Hematopoietic multipotent progenitor cell treated with erythropoietin and hydrocortisone succinate and interleukin-3 and kit ligand, for 8 days (in vitro differentiated cells): ENCODE measurements at regions not wholly inside any gene's neighbourhood (a gene's known extent, or its start where the extent isn't known, plus 50 kb on each side); places are given as distances from the start of the nearest gene placed in this dataset.
"Not testable (repeated sequence)": the region's sequence is repeated elsewhere in the genome, so short reads cannot be mapped to it uniquely, and the experiment has no call there.

ENCODE experiments used
- DNase-seq: peaks from one replicate; pipeline ENCODE4 v3.0.0-alpha.2; 2015

DNA sequence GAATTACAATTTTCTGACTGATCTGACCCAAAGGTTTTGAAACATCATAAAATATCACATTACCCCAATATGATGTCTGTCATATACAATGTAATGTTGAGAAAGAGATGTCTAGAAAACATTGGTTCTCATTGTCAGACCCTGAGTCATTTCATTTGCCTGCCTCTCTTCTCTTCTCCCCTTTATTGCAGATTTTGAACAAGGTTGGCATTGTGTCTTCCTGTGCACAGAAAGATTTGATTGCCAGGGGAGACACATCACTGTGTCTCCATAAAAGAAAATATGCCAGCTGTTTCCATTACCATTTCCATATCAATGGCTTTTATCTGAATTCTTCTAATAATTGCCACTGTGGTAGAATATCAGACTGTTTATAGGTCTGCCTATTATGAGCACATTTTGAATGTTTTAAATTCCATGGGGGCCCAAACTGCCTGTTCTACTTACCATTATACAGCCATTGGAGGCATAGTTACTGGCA, 65.6 kb downstream of the IFI44 start:
- DNase-seq, result no peak

GRCh38 chr1:78716186-78716585, 66.6 kb downstream of the IFI44 start:
- DNase-seq, result no peak

DNA sequence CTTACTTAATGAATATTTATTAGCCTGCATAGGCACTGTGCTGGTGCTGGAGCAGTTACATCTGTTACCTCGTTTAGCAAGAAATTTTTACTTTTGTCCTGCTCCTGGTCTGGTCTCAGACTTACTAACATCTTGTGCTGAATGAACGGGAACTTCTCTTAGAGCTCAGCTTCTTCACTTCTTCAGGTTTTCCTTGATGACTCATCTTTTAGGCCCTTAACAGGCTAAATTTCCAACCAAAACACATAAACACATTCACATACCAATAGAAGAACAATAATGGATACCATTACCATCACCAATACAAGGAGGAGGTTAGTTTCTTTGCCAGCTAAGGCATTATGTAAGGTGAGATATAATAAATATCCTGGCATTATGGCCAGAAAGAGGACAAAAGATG, 68.9 kb downstream of the IFI44 start:
- no peak for DNase-seq

DNA sequence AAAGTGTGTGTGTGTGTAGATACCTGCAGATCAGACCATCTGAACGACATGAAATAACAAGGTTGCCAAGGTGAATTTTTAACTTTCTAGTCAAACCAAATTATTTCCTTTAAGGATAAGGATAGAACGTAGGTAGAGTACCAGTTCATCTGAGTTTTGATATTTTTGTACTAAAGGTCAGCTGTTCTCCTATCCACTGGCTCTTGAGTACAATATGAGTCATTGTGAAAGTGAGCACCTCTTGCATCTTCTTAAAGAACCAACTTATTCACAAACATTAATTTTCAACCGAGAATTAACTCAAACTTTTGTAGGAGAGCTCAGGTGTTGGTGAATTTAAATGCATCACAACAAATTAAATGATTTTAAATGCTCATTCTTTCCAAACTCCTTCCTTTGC, 71.5 kb downstream of the IFI44 start:
- DNase-seq, result no peak

GRCh38 chr1:78722105-78722504, 72.5 kb downstream of the IFI44 start:
- no peak for DNase-seq

DNA sequence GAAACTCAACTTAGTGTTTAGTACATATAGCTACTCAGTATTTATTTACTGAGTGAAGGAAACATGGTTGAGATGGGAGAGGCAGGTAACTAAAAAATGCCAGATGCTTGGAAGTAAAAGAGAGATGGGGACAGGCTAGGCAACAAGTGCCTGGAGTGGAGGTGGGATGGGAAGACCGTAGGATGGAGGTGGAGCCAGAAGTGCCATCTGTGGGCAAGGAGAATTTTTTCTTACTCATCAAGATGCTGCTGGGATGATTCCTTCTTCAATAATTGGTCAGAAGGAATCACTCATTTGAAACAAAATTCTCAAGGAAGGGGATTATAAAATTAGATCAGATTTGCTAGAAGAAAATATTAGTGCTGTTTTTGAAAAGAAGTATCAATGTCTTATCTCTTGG, 72.9 kb downstream of the IFI44 start:
- DNase-seq, result no peak

- DNase-seq, result no peak
These were observed 73.3 kb downstream of the IFI44 start for GRCh38 chr1:78722947-78723346.

- no peak for DNase-seq
These were observed 77.1 kb downstream of the IFI44 start for GRCh38 chr1:78726686-78727085.

GRCh38 chr1:78728359-78728758, 78.7 kb downstream of the IFI44 start:
- no peak for DNase-seq

DNA sequence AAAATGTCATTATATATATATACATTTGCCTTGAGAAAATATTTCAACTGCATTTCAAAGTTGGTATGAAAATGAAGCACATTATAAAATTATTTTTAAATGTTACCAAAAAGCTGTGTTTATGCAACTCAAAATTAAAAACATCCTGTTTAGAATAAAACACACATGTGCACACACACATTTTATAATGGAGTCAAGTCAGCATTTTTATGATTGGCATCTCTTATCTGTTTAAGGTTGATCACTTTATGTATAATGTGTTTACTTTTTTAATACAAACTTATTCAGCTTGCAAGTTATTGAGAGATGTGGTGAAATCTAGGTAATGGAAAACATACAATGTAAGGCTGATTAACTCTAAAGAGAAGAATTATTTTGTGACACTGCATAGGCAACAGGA, 80.4 kb downstream of the IFI44 start:
- DNase-seq, result no peak

GRCh38 chr1:78731674-78732073, 82.0 kb downstream of the IFI44 start:
- no peak for DNase-seq

DNA sequence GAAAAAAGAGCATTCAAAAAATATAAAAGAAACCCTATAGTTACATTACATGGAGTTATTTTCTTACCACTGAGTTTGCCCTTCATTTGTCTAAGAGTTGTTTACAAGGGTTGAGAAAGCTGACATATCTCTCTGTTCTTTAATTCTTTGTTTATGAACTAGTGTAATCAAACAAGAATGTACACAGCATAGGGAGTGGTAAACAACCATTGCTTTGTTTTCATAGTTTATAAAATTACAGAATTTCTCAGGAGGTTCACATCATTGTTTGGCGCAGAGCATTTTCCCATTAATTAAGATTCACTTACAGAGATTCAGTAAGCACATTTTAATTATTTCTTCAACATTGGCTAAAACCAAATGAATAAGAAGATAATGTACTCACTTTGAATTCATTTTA, 87.6 kb downstream of the IFI44 start:
- DNase-seq, result no peak

- DNase-seq, result no peak
These were observed 94.0 kb downstream of the IFI44 start for GRCh38 chr1:78743626-78744025.

DNA sequence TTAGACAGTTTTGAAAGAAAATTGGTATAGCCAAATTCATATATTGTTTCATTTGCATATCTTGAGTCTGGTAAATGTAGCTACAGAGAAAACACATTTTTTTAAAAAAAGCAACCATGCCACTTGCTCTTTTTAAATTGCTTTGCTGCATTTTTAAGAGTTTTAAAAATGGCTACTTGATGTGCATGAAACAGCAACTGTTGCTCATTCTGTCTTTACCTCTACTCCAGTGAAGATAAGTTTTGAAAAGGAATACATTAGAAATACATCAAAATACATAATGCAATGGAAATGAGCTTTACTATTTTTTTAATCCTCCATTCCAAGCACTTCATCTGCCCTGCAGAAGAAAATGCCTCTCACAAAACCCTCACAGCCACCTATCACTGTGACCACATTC, 95.5 kb downstream of the IFI44 start:
- DNase-seq, result no peak

DNA sequence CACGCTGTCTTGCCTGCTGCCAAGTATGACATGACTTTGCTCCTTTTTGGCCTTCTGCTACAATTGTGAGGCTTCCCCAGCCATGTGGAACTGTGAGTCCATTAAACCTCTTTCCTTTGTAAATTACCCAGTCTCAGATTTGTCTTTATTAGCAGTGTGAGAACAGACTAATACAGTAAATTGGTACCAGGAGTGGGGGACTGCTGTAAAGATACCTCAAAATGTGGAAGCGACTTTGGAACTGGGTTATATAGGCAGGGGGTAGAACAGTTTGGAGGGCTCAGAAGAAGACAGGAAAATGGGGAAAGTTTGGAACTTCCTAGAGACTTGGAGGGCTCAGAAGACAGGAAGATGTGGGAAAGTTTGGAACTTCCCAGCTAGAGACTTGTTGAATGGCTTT, 104.0 kb downstream of the IFI44 start:
- DNase-seq, result not testable (repeated sequence)

- no peak for DNase-seq
These were observed 106.4 kb downstream of the IFI44 start for GRCh38 chr1:78755986-78756385.

DNA sequence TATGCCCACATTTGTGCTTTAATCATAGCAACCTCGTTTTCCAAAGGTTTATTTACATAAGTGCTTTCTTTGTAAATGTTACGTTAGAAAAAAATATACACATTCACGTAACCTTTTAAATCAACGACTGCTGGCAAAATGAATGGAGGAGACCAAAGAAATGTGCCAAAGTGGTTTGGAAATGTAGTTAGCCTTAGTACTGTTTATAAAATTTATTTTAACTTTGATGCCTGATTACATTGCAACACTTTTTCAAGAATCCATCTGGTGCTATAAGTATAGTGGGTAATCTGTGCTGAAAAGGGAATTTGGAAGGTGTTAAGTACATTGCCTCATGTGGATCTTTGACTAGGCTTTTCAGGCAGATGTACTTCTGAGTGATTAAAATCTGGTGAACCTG, 108.9 kb downstream of the IFI44 start:
- DNase-seq, result no peak

DNA sequence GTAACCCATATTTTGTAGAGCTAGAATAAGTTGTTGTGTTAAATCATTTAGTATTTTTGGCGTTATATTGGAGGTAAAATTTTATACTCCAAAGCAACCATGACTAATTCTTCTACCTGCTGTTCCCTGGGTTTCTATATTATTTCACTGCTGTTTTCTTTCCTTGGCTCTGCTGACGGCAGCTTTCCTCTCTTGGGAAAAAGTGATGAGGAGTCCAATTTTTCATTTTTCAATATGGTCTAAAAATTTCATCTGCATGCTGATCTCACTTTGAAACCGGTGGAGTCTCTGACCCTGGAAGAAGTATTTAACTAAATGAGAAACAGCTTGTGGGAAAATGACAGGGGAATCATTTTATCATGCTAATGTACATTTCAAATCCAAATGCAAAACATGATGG, 110.2 kb downstream of the IFI44 start:
- no peak for DNase-seq

DNA sequence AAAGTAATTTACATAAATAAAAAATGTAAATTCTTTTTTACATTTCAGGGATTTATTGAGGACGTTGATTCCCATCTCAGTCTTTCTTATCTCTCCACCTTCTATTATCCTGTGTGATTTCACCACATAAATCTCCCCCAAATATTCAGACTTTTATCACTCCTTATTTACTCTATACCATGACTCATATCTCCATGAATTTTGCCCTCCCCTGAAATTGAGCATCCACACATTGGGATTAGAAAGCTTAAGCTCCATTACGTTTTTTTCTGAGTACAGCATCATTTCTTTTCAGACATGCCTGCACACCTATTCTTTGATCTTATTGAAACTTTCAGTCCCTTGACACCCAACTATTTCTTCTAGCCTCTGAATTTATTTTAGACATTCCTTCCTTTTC, 111.2 kb downstream of the IFI44 start:
- no peak for DNase-seq

DNA sequence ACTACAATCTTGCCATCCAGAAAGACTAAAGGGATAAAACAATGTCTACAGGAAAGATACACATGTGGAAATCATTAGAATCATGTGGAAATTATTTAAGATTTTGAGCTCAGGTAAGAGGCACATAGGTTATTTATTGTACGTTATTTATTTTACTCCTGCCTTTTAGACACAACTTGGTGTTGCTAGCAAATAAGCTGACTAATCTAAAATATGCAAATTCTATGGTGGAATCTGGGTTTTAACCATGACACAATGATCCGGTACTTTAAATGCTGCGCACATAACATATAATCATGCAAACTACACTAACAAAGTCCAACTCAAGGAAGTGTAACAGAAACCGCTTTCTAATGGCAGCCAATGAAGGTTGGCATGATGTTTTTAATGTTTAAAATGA, 112.5 kb downstream of the IFI44 start:
- no peak for DNase-seq

GRCh38 chr1:78765489-78765888, 115.9 kb downstream of the IFI44 start:
- DNase-seq, result no peak

- no peak for DNase-seq
These were observed 130.2 kb downstream of the IFI44 start for GRCh38 chr1:78779831-78780230.

DNA sequence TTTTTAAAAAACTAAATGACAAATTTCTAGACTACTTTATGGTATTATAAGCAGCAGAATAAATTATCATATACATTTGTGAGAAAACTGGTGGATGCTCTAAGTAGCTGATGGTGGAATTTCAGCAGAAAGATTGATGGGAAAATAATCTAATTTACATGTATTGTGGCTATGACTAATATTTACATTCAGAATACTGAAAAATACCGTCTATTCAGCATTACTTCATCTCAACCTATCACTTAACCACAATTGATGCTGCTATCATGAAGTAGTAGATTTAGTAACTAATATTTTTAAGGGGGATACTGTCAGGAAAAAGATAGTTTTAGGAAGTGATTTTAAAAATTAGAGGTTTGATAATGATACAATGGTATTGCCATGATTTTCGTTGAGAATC, 137.9 kb downstream of the IFI44 start:
- DNase-seq, result no peak

GRCh38 chr1:78790174-78790573, 140.5 kb downstream of the IFI44 start:
- no peak for DNase-seq

DNA sequence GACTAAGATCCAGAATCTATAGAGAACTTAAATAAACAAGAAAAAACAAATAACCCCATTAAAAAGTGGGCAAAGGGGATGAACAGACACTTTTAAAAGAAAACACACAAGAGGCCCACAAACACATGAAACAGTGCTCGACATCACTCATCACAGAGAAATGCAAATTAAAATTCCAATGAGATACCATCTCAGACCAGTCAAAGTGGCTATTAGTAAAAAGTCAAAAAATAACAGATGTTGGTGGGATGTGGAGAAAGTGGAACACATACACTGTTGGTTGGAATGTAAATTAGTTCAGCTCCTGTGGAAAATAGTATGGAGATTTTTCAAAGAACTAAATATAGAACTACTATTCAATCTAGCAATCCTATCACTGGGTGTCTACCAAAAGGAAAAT, 143.1 kb downstream of the IFI44 start:
- DNase-seq, result no peak

GRCh38 chr1:78797108-78797781, 147.6 kb downstream of the IFI44 start:
- DNase-seq, result no peak
